NCI-H82 (cell line): ENCODE measurements at regions not wholly inside any gene's neighbourhood (a gene's known extent, or its start where the extent isn't known, plus 50 kb on each side); places are given as distances from the start of the nearest gene placed in this dataset.
"Not testable (repeated sequence)": the region's sequence is repeated elsewhere in the genome, so short reads cannot be mapped to it uniquely, and the experiment has no call there.

ENCODE experiments used
- DNase-seq: peaks from one replicate; lab custom pipeline; 2025; lab: John Stamatoyannopoulos, UW

DNA sequence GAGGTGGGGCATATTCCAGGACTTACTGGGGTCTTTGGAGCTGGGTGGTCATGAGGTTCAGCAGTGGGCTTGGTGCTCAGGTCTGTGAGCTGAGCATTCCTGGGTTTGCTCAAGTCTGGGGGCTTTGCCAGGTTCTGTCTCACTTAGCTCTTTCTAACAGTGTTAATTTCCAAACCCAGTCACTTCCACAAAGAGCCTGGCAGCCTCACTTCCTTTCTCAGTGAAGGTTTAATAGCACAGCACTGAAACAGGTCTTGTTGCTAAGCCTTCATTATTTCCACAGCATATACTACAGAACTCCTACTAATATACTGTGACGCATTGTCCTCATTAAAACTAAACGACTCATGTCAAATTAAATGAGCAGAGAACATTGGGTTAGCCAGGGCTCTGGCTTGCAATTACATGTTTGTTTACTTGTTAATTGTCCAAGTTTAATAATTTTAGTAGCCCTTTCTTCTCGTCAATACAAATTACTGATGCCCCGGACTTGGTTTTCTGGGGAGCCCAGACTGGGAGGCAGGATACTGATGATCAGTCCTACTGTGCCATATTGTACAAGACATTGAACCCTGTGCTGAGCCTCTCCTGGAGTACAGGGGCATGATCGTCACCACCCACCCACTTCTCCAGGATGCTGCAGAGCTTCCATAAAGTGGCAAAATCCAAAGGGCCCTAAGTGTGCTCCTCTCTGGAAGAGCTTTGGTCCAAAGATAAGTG lies 170.7 kb downstream of the IER5 start:
- no peak for DNase-seq

DNA sequence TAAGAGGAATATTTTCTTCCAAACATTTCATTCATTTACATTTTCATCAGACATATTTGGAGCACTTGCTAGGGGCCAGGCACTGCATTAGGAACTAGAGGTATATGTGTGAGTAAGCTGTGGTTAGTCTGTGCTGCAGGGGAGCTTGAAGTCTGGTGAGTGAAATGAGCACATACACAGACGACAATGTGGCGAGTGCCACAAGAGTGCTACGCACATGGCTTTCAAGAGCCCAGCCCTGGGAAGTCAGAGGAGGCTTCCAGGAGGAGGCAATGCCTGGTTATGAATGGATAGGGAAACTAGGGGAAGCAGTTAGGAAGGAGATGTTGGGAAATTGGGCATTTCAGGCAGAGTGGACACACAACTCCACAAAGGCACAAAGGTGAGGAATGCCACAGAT lies 171.8 kb downstream of the IER5 start:
- DNase-seq, result no peak

DNA sequence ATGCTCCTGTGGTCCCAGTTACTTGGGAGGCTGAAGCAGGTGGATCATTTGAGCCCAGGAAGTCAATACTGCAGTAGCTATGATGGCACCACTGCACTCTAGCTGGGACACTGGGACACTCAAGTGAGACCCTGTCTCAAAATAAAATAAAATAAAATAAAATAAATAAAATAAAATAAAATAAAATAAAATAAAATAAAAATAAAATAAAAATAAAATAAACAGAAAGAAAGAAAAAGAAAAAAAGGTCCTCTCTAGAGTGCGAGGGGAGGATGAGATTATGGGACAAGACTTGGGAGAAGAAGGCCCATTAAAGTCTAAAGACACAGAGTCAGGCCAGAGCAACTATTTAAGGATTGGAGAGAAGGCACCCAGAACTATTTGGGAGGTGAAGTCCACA lies 172.5 kb downstream of the IER5 start:
- no peak for DNase-seq

DNA sequence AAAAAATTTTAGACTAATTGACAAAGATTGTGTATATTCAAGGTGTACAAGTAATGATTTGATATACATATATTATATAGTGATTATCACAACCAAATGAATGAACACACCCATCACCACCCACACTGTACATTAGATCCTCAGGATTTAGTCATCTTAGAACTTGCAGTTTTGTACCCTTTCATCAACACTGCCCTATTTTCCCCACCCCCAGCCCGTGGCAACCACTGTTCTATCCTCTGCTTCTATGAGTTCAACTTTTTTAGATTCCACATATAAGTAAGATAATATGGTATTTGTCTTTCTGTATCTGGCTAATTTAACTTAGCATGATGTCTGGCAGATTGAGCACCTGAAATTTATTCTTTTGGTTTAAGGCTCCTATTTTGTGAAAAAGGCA lies 173.6 kb downstream of the IER5 start:
- no peak for DNase-seq

DNA sequence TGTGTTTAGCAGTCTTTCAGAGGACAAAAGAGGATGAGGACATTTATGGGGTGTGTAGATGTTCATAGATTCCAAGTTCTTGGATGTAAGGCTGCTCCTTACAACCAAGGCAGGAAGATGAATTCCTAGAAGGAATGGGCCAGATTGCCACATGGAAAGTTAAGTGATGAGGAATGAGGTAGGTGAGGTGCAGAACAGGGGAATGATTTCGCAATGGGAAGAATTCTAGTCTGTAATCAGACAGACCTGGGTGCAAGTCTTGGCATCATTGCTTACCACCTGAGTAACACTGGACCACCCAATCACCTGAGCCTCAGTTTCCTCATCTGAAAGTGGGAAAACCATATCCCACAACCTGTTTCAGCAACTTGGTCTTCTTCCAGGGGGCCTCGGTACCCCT lies 174.9 kb downstream of the IER5 start:
- no peak for DNase-seq

DNA sequence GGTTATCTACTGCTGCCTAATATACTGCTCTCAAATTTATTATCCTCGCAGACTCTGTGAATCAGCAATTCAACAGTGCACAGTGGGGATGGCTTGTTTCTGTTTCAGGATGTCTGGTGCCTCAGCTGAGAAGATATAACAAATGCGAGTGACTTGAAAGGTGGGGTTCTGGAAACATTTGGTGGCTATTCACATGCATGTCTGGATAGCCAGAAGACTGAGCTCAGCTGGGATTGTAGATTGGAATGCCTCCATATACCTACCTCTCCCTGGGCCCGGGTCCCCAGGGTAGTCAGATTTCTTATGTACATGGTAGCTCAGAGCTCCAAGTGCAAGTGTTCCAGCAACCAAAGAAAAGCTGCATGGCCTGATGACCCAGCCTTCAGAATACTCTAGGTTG lies 176.3 kb downstream of the IER5 start:
- DNase-seq, result no peak

DNA sequence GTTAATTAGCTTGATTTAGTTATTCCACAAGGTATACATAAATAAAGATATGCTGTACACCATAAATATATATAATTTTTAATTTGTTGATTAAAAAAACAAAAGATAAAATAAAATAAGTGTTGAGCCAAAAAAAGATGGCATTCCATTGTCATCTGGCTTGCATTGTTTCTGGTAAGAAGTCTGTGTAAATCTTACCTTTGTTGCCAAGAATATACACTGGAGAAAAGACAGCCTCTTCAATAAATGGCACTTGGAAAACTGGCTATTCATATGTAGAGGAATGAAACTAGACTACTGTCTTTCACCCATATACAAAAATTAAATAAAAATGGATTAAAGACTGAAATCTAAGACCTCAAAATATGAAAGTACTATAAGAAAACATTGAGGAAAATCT lies 196.5 kb downstream of the IER5 start:
- no peak for DNase-seq

DNA sequence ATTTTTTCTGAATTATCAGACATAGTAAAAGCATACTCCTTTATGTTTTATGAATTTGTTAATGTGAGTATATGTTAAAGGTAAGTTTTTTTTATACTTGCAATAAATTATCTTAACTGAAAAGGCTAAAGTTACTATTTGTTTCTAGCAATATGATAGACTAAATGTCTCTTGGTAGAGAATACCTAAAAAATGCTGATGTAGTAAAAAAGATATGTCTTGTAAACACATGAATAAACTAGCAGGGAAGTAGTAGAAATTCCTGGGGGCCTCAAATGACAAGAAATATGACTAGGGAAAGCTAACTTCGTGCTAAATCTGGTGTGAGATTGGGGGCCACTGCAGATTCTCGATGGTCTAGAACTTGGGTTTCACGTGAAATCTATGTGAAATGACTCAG lies 188.1 kb upstream of the CACNA1E start:
- DNase-seq, result no peak

DNA sequence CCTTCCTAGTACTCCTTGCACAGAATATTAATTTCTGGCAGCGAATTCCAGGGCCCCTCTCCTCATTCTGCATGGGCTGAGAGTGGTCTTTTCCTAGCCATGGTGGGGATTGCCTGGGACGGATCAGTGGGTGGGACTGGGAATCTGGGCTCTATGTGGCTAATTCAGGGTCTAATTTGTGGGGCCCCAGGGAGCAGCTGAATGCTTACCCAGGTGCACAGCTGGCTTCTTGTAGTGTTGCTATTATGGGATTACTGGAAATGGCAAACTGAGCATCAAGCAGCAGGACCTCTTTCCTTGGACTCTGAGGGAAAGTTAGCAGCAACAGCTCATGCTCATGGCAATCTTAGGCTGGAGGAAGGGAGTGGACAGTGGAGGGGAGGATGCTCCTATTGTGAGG lies 187.1 kb upstream of the CACNA1E start:
- peak; percentile 90 for DNase-seq

DNA sequence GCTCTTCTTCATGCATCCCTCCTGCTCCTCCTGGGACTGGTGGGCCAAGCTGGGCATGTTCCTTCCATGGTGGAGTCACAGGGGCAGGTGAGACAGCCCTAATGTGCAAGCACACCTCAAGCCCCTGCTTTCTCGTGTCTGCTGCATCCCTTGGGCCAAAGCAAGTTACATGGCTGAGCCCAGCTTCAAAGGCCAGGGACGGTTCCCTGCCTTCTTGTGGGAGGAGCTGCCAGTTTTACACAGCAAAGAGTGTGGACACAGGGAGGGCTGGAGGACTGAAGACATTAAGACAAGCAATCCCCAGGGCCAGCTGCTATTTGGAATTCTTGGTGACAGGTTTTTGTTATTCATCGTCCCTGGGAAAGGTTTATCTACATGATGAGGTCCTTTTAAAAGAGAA lies 175.2 kb upstream of the CACNA1E start:
- DNase-seq, result no peak

DNA sequence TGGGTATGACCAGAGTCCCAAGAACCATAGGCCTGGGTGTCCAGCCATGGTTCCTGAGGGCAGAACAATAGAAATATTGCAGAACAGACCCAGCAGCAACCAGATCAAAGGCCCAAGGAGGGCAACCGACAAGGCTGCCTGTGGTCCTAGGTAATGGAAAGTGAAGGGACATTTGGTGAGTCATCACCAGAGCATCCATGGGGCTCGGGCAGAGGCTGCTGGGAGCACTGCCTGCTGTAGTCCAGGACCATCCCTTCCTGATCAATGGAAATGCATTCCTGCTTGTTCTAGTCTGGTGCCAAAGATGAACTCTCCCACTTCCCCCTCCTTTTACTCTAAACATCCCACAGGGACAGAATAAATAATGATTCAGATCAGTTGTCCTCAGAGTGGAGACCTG lies 172.8 kb upstream of the CACNA1E start:
- DNase-seq, result no peak

DNA sequence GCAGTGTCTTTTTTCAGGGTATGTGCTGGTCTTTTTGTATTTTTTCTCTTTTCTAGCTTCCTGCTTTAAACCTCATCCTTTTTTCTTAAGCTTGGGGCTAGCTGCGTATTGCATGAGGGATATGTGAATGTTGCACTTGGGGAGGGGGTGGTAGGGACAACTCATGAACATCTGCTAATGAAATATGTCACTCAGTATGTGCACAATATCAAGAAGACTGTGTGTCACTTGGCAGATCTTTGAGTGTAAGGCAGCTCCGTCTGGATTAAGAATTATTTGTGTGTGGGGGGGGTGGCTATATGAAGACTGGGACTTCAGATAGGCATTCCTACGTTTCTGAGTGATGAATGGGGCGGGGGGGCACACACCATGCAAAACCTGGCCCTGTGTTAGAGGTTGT lies 170.4 kb upstream of the CACNA1E start:
- DNase-seq, result peak; percentile 14

DNA sequence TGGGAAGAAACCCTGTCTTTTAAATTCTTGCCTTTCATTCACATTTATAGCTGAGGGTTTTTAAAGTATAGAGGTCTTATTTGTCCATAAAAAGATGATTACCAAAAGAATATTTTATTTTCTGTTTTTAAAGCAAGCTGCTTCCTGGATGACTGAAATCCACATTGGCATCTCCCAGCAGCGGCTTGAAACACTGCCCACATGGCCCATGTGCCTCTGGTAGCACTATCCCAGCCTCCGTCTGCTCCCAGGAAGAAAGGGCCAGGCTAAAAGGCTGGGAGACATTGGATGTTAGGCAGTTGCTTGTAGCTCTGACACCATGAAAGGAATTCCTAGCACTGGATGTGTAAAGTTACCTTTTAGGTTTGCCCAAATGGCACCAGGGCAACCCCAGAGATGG lies 169.9 kb upstream of the CACNA1E start:
- DNase-seq, result no peak

DNA sequence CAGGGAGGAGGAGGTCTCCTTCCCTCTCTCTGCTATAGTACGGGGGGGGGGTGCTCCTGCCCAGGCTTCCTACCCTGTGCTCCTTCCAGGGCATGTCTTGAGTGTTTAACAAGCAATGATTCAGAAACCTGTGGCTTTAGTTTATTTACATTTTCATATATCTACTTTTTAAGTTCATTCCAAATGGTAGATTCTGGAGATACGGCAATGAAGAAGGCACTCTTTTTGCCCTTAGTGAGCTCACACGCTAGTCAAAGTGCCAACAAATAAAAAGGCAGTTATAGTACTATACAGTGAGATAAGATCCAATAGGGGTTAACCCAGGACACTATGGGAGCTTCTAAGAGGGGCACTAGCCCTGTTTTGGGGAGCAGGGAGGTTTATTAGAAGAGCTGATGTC lies 169.3 kb upstream of the CACNA1E start:
- no peak for DNase-seq

DNA sequence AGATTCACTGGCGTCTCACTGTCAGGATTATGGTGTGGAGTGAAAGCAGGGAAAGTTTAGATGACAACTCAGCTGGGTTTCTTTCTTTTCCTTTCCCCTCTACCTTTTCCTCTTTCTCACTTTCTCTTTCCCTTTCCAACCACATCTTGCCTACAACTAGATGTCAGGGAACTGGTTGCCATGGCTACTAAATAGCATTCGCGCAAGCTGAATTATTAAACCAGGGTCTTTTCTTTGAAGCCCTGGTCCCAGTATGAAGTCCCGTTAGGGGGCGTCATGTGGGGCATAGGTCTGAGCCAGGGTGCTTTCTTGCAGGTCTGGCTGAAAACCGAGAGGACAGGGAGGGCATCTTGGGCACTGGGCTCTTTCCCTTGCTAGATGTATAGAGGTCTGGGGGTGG lies 168.4 kb upstream of the CACNA1E start:
- DNase-seq, result no peak

DNA sequence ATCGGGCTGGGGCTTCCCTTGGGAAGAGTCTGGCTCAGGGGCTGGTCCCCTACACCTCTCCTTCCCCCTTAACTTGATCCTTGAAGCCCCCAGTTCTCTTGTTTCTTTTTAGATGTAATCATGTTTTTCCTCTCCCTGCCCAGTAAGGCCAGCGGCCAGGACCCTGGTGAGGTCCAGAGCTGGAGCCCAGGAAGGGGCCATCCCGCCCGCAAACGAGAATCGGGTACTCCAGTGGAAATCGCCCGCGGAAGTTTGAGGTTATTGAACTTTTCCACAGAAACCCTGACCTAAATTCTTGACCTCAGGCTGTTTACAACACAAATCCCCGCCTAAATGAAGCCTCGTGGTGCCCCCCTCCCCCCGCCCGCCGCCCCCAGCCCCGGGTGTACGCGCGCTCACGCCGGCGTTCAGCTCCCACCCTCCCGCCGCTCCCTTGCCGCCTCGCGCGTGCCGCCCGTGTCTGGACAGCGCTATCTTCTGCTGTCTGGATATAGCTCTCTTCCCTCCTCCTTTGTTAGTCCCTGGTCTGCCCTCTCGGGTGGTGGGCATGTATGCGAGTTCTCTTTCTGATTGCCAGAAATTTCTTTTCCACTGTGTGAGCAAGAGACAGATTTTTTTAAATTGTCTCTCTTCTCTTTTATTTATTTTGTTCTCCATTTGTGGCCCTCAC lies 165.9 kb upstream of the CACNA1E start:
- no peak for DNase-seq

DNA sequence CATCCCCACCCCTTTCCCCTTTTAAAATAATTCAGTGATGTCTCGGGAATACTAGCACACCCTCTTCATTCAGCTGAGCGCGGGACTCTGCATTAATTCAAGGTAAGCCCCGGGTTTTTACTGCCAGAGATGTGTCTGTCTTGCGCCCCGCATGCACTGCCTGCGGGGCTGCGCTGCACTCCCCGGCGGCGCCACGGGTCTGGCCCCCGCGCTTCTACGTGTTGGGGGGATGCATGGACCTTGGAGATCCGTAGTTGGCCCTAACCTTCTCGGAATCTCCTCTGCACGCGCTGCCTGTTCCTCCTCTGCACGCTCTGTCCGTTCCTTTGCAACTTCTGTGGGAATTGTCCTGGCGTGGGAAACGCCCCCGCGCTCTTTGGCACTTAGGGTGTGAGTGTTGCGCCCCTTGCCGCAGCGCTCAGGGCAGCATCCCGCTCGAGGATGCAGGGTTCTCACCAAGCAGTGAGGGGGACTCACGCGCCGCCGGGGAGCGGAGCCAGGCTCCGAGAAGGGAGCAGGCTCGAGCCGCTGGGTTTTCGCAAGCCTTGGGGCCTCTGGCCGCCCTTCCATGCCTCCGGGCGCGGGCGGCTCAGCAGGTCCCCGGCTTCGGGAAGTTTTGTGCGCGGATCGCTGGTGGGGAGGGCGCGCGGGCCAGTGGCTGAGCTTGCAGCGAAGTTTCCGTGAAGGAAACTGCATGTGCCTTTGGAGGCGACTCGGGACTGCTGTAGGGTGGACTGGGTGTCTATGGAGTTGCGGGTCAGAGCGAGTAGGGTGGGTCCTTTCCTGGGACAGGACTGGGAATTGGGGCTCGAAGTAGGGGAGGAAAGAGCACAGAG lies 165.1 kb upstream of the CACNA1E start:
- DNase-seq, result peak; percentile 40

DNA sequence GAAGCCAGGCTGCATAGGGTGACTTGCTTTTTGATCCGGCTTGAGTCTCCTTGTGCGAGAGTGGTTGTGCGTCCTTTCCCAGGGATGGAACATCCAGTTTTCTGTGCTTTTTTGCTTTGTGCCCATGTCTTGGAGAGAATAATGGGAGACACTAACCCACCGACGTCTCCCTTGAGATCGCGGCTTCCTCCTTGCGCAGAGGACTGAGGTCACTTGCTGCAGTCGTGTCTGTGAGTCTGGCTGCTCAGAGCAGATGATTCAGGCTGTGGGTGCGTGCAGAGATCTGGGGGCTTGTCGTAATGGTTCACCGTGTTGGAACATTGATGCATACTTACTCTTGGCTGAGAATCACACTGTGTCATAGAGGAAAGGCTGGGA lies 164.5 kb upstream of the CACNA1E start:
- no peak for DNase-seq

DNA sequence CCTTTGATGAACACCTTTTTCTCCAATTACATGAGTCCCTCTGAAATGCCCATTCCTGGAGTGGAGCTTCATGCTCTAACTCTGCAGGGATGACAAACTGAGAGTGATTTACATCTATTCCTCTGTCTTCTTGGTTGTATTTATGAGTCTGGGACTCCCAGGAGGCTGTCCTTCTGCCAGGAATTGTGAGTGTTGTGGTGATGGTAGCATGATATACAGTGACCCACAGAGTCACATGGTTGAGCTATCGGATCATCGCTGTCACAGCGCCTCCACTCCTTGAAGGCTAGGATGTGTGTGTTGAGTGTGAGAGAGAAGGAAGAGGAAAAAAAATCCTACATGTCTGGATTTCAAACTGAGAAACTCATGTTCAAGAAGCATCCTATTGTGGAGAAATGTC lies 163.4 kb upstream of the CACNA1E start:
- DNase-seq, result no peak

DNA sequence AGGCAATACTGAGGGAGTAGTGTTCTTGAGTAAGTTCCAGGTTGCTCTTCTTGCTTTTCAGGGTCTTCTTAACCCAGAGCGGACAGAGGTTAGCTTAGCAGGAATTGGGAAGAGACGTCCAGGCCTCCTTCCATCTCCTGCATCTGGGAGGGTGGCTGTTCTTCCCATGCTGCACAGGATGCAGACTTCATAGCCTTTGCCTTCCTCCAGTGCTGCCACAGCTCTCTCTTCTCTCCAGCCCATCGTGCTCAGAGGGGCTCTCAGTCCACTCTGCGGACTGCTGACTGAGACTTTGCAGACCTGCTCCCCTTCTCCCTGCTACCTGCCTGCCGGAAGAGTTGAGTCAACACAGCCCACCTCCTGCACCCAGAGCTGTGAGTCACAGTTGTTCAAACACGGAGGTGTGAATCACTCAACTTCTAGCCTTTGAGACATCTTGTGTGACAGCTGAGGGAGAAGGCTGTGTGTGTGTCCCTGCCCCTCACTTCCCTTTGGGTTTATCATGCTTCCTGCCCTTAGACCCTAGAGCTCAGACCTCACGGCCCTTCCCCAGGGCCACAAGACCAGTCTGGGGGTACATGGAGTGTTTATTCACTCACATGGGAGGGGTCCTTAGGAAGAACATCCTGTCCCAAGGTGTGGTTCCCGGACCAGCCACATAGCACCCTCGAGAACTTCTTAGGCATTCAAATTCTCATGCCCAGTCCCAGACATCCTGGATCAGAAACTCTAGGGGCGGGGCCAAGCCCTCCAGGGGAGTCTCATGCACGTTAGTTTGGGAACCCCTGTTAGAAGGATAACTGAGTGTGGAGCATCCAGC lies 158.3 kb upstream of the CACNA1E start:
- DNase-seq, result no peak

DNA sequence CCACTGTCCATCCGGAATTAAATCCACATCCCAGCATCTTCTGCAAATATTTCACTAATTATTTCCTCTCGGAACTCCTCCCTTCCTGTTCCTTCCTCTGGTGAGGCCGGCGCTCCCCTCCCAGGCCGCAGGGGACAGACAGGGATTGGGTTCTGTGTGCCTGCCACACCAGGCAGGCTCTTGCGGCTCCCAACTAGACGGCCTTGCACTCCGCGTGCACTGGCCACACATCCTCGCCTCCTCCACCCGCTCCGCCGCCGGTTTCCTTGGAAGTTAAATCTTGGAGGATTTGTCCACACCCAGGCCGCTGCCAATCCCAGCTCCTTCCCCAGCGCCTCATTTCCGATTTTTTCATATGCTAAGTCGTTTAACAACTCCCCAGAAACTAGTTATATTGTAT lies 157.6 kb upstream of the CACNA1E start:
- not testable (repeated sequence) for DNase-seq

DNA sequence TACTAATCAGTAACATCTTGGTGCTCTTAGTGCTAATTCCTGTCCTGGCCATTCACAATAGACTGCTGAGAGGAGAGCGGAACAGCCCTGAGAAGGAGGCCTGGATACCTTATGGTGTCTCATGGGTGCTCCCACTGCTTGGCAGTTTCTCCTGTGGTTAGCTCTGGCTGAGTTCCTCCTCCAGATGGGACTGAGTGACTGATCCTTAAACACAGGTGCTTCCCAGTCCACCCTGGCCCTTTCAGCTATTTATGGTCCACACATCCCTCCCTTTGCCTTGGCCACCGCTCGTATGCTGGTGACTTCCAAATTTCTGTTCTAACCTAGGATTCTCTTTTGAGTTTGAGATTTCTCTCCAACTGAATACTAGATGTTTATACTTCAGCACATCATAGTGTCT lies 157.0 kb upstream of the CACNA1E start:
- no peak for DNase-seq
